ENCODE measurements at regions not wholly inside any gene's neighbourhood (a gene's known extent, or its start where the extent isn't known, plus 50 kb on each side); places are given as distances from the start of the nearest gene placed in this dataset.

- ChIA-PET POLR2A (no interaction called here), CTCF (no interaction called here)
Observed at GRCh38 chr6:105884426-105884825, 201.7 kb upstream of the PRDM1 start.

GRCh38 chr6:105884011-105884410, 202.1 kb upstream of the PRDM1 start:
- no peak overlapping the region for H3K4me2 ChIP-seq
- 66% methylated on average over 4 of the region's 4 CpGs for WGBS (ENCODE audit: missing lambda C conversion rate)
- TF ChIP-seq EHMT2 (IDR thresholded peaks at IDR 0.05; ENCODE audit: low read depth) (no peak), NR3C1 (IDR thresholded peaks at IDR 0.05) (no peak), CEBPB (IDR thresholded peaks at IDR 0.05) (no peak), CHD4 (IDR thresholded peaks at IDR 0.05; ENCODE audit: borderline replicate concordance) (no peak), ATOH8 (CRISPR knock-in tag; IDR thresholded peaks at IDR 0.05; ENCODE audit: low read depth) (no peak), JUNB (IDR thresholded peaks at IDR 0.05) (no peak), REST (IDR thresholded peaks at IDR 0.05) (no peak), BHLHE40 (IDR thresholded peaks at IDR 0.05; ENCODE audit: low read depth, low read length) (no peak), MAX (IDR thresholded peaks at IDR 0.05) (no peak), RAD21 (conservative IDR thresholded peaks at IDR 0.05 in 1 of 2, IDR thresholded peaks at IDR 0.05 in 1 of 2) (no peak), NPAS2 (CRISPR knock-in tag; IDR thresholded peaks at IDR 0.05; ENCODE audit: borderline replicate concordance) (no peak)

More at GRCh38 chr6:105884426-105884825, 201.7 kb upstream of the PRDM1 start:
- Histone ChIP-seq H3K9me3 (peaks cover 10% of the 10 kb centered on the region; the same call in 2 of the 3 replicates), H3K4me2 (no peak overlapping the region), H3K4me3 (no peak overlapping the region), H3K27ac (no peak overlapping the region), H3K4me1 (no peaks in the 10 kb centered on the region)
- 97% methylated on average over 3 of the region's 7 CpGs for WGBS (ENCODE audit: missing lambda C conversion rate)
- no peak for DNase-seq (ENCODE audit: low read depth in 1 of 2, low spot score in 1 of 2)
- ATAC-seq = no peak
- TF ChIP-seq RFX5 (IDR thresholded peaks at IDR 0.05) = no peak
- no peak for TF ChIP-seq TFCP2L1 (CRISPR knock-in tag; IDR thresholded peaks at IDR 0.05)
- TF ChIP-seq HMGXB4 (CRISPR knock-in tag; IDR thresholded peaks at IDR 0.05; ENCODE audit: borderline replicate concordance) = no peak
- no peak for TF ChIP-seq POLR2AphosphoS2 (conservative IDR thresholded peaks at IDR 0.05; ENCODE audit: low read length)
- TF ChIP-seq BCL3 (IDR thresholded peaks at IDR 0.05) = no peak
- TF ChIP-seq FOXS1 (CRISPR knock-in tag; IDR thresholded peaks at IDR 0.05) = no peak
- TF ChIP-seq CBX2 (IDR thresholded peaks at IDR 0.05; ENCODE audit: borderline replicate concordance, low read depth) = no peak
- no peak for TF ChIP-seq PBX3 (IDR thresholded peaks at IDR 0.05)
- TF ChIP-seq EHF (CRISPR knock-in tag; IDR thresholded peaks at IDR 0.05) = no peak
- no peak for TF ChIP-seq HEYL (CRISPR knock-in tag; IDR thresholded peaks at IDR 0.05)
- TF ChIP-seq HOXB5 (CRISPR knock-in tag; IDR thresholded peaks at IDR 0.05) = no peak
- TF ChIP-seq USF2 (IDR thresholded peaks at IDR 0.05) = no peak
- no peak for TF ChIP-seq JUNB (IDR thresholded peaks at IDR 0.05)
- no peak for TF ChIP-seq ZFP36 (IDR thresholded peaks at IDR 0.05; ENCODE audit: borderline replicate concordance, partially characterized antibody)
- FAIRE-seq = no peak

More at GRCh38 chr6:105884011-105884410, 202.1 kb upstream of the PRDM1 start:
- ChIA-PET CTCF (no interaction called here), POLR2A (no interaction called here)
- FAIRE-seq (no peak), DNase-seq (ENCODE audit: low read depth in 1 of 2, low spot score in 1 of 2) (no peak), ATAC-seq (no peak)
- H3K9me3 ChIP-seq = peaks cover 6% of the 10 kb centered on the region; the same call in 1 of the 3 replicates
- H3K4me3 ChIP-seq = no peak overlapping the region
- no peak overlapping the region for H3K27ac ChIP-seq
- no peaks in the 10 kb centered on the region for H3K4me1 ChIP-seq
